HUES48 (cell line): ENCODE measurements at regions not wholly inside any gene's neighbourhood (a gene's known extent, or its start where the extent isn't known, plus 50 kb on each side); places are given as distances from the start of the nearest gene placed in this dataset.

ENCODE experiments used
- H3K27ac ChIP-seq: one replicate; pipeline ENCODE4 v1.7.0; 2013; ENCODE audit warnings: low read depth, low read length, inconsistent platforms
- H3K27me3 ChIP-seq: 2 replicates; pipeline ENCODE4 v1.6.1; 2013; ENCODE audit warnings: mild to moderate bottlenecking, low read length; ENCODE audit not compliant: control insufficient read depth, insufficient read depth
- H3K36me3 ChIP-seq: 2 replicates; pipeline ENCODE4 v1.6.1; 2013; ENCODE audit warnings: low read length; ENCODE audit not compliant: control insufficient read depth, insufficient read depth
- H3K4me1 ChIP-seq: 2 replicates; pipeline ENCODE4 v1.6.1; 2013; ENCODE audit warnings: mild to moderate bottlenecking, low read length; ENCODE audit not compliant: control insufficient read depth, insufficient read depth
- H3K4me3 ChIP-seq: 2 replicates; pipeline ENCODE4 v1.5.1; 2013; ENCODE audit warnings: mild to moderate bottlenecking, low read depth, low read length
- H3K9ac ChIP-seq: 2 replicates; pipeline ENCODE4 v1.6.1; 2013; ENCODE audit warnings: mild to moderate bottlenecking, low read depth, low read length, moderate library complexity
- H3K9me3 ChIP-seq: 2 replicates; pipeline ENCODE4 v1.6.1; 2013; ENCODE audit warnings: low read length; ENCODE audit not compliant: control insufficient read depth, insufficient read depth

DNA sequence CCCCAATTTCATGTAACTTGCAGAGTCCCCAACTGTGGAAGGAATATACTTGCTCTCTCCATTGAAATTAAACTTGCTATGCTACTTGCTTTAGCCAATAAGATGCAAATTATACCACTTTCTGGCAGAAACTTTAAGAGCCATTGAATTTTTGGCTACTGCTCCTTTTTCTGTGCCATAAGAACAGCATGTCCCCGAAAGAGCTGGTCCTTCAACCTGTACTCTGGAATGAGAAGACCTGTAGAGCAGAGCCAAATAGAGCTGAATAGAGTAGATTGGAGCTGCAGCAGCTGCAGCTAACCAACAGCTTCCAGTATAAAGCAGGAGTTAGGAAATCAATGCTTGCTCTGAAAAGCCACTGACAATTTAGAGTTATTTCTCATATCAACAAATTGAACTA, 472.3 kb upstream of the B3GALT2 start:
- H3K9me3 ChIP-seq = no peaks in the 10 kb centered on the region
- H3K4me3 ChIP-seq = no peak overlapping the region
- no peaks in the 10 kb centered on the region for H3K4me1 ChIP-seq
- H3K27me3 ChIP-seq = no peaks in the 10 kb centered on the region
- no peak overlapping the region for H3K27ac ChIP-seq
- H3K36me3 ChIP-seq = no peaks in the 10 kb centered on the region
- H3K9ac ChIP-seq = no peak overlapping the region

- H3K27ac ChIP-seq = no peak overlapping the region
- H3K9me3 ChIP-seq = no peaks in the 10 kb centered on the region
- H3K36me3 ChIP-seq = no peaks in the 10 kb centered on the region
- no peaks in the 10 kb centered on the region for H3K4me1 ChIP-seq
- H3K4me3 ChIP-seq = no peak overlapping the region
- no peaks in the 10 kb centered on the region for H3K27me3 ChIP-seq
- no peak overlapping the region for H3K9ac ChIP-seq
Observed at GRCh38 chr1:193658081-193658480, 471.7 kb upstream of the B3GALT2 start.

DNA sequence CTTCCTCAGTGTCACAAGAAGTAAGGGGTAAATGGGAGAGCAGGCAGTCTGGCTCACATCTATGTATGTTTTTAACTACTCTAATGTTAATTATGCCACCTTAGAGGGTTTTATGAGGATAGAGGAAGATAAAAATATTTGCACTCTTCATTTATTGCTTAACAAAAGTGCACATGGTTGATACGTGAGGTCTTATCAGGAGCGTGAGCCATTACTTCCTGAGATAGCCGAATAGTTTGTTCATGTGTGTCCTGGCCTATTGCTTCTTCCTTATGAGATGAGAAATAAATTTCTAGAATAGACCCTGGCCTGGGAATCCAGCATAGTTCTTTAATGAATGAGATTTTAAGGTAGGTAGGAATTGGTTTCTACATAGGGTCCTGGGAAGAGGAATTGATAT, 471.1 kb upstream of the B3GALT2 start:
- H3K9me3 ChIP-seq = no peaks in the 10 kb centered on the region
- H3K4me3 ChIP-seq = no peak overlapping the region
- H3K9ac ChIP-seq = no peak overlapping the region
- no peaks in the 10 kb centered on the region for H3K36me3 ChIP-seq
- no peak overlapping the region for H3K27ac ChIP-seq
- no peaks in the 10 kb centered on the region for H3K27me3 ChIP-seq
- H3K4me1 ChIP-seq = no peaks in the 10 kb centered on the region

DNA sequence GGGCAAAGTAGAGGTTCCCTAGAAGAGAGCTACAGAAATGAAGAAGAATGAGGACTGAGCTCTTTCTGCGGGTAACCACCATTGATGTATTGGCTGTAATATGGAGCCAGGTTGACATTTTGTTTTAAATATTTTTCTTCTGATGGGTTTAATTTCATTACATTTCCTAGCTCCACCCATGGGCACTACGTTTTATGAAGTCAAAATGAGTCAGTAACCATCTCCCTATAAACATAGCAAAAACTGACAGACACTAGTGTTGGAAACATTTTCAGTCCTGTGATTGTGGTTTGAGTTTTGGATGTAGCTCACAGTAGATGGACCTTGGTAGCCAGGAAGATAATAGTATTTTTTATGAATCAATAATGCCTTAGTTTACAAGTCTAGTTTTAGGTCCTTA, 470.4 kb upstream of the B3GALT2 start:
- Histone ChIP-seq H3K27me3 (no peaks in the 10 kb centered on the region), H3K9me3 (no peaks in the 10 kb centered on the region), H3K4me1 (no peaks in the 10 kb centered on the region), H3K9ac (no peak overlapping the region), H3K27ac (no peak overlapping the region), H3K4me3 (no peak overlapping the region), H3K36me3 (no peaks in the 10 kb centered on the region)

DNA sequence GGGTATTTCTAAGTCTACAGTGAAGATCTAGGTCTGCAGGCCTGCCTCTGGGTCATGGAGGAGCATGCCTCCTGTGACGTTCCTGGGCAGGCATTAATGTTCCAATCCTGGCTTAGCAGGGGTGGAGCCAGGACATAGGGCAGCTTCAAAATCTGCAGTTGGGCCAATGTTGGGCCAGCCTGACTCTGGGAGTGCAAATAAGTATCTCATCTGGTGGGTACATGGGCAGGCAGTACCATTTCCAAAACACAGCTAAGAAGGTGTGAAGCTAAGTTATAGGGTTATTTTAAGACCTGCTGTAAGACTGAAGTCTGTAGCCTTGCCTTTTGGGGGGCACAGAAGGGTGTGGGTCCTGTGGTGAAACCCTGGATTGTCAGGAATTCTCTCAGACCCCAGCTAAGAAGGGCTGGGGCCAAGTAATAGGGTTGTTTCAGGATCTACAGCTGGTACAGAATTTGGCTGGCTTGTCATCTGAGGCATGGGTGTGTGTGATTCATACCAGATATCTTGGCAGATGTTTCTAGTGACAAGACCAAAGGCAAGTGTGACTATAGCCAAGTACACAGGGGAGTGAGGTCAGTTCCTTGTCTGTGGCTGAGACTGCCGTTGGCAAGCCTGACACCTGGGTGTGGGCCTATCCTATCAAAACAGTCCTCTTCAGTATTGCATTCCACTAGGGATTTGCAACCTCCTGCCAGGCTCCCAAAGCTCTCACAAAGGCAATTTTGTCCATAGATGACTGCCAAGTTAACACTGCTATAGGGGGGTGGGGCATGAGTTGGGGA, 468.7 kb upstream of the B3GALT2 start:
- Histone ChIP-seq H3K27me3 (no peaks in the 10 kb centered on the region), H3K9ac (no peak overlapping the region), H3K9me3 (no peaks in the 10 kb centered on the region), H3K4me1 (no peaks in the 10 kb centered on the region), H3K27ac (no peak overlapping the region), H3K4me3 (no peak overlapping the region), H3K36me3 (no peaks in the 10 kb centered on the region)

GRCh38 chr1:193649587-193649986, 463.2 kb upstream of the B3GALT2 start:
- Histone ChIP-seq H3K27me3 (no peaks in the 10 kb centered on the region), H3K4me1 (no peaks in the 10 kb centered on the region), H3K4me3 (no peak overlapping the region), H3K9ac (no peak overlapping the region), H3K27ac (no peak overlapping the region), H3K36me3 (no peaks in the 10 kb centered on the region), H3K9me3 (no peaks in the 10 kb centered on the region)

- Histone ChIP-seq H3K9me3 (no peaks in the 10 kb centered on the region), H3K9ac (no peak overlapping the region), H3K36me3 (no peaks in the 10 kb centered on the region), H3K27ac (no peak overlapping the region), H3K4me1 (peaks cover under 1% of the 10 kb centered on the region; the same call in 1 of the 2 replicates), H3K27me3 (no peaks in the 10 kb centered on the region), H3K4me3 (no peak overlapping the region)
Observed at GRCh38 chr1:193634876-193635275, 448.5 kb upstream of the B3GALT2 start.

DNA sequence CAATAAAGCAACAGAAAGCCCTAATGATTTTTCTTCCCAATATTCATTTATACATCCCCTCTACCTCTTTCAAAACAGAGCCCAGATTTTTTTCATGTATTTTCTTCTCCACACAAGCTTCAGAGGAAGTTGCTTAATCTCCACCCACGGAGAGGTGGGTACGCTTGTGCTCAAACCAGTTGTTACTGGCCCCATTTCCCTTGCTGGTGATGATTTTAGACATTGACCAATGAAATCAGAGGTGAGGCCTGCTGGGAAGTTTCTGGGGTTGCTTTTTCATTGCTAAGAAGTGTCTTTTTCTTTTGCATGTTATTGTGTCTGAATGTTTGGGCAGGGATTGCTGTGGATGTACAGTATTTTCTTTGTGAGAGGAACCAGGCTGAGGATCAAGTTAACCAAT, 448.1 kb upstream of the B3GALT2 start:
- H3K4me3 ChIP-seq = no peak overlapping the region
- H3K4me1 ChIP-seq = peaks cover 4% of the 10 kb centered on the region; the same call in 1 of the 2 replicates
- H3K9ac ChIP-seq = no peak overlapping the region
- no peak overlapping the region for H3K27ac ChIP-seq
- no peaks in the 10 kb centered on the region for H3K36me3 ChIP-seq
- no peaks in the 10 kb centered on the region for H3K27me3 ChIP-seq
- H3K9me3 ChIP-seq = no peaks in the 10 kb centered on the region

DNA sequence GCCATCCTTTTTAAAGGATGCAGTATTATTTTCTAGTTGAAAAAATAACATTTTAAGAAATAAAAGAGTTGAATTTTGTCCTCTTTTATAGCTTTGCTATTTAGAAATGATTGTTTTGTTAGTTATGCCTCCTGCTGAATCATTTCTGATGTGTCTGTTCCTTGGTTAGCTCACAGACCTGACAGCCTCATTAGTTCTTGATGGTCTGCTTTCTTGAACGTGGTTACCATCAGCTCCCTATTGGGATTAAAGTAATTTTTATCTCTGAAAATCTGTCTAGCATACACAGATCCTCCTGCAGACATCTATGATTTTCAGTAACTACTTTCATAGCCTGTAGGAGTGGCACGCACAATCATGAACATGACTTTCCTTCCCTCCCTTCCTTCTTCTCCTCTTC, 447.6 kb upstream of the B3GALT2 start:
- Histone ChIP-seq H3K27ac (no peak overlapping the region), H3K4me1 (peaks cover 6% of the 10 kb centered on the region; the same call in 1 of the 2 replicates), H3K36me3 (no peaks in the 10 kb centered on the region), H3K9me3 (no peaks in the 10 kb centered on the region), H3K4me3 (no peak overlapping the region), H3K9ac (no peak overlapping the region), H3K27me3 (no peaks in the 10 kb centered on the region)

DNA sequence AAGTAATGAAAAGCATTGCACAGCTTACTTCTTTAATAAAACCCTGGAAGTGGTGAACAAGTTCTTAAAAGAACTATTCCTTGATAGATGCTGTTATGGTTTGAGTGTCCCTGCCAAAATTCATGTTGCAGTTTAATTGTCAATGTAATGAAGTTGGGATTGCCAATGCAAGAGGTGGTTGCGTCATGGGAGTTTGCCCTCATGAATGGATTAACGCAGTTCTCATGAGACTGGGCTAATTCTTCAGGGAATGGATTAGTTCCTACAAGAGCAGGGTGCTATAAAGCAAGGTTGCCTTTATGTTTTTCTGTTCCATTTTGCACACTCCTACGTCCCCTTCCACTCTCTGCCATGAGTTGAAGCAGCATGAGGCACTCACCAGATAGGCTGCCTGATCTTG, 446.7 kb upstream of the B3GALT2 start:
- Histone ChIP-seq H3K9ac (no peak overlapping the region), H3K4me1 (peaks cover 6% of the 10 kb centered on the region; the same call in 1 of the 2 replicates), H3K4me3 (no peak overlapping the region), H3K27ac (no peak overlapping the region), H3K9me3 (no peaks in the 10 kb centered on the region), H3K27me3 (no peaks in the 10 kb centered on the region), H3K36me3 (no peaks in the 10 kb centered on the region)

- H3K9me3 ChIP-seq = no peaks in the 10 kb centered on the region
- H3K27ac ChIP-seq = no peak overlapping the region
- no peaks in the 10 kb centered on the region for H3K27me3 ChIP-seq
- H3K9ac ChIP-seq = no peak overlapping the region
- peaks cover 6% of the 10 kb centered on the region; the same call in 1 of the 2 replicates for H3K4me1 ChIP-seq
- no peak overlapping the region for H3K4me3 ChIP-seq
- H3K36me3 ChIP-seq = no peaks in the 10 kb centered on the region
Observed at GRCh38 chr1:193631306-193631705, 444.9 kb upstream of the B3GALT2 start.
